Choroid plexus epithelial cell (primary cell): ENCODE measurements at regions not wholly inside any gene's neighbourhood (a gene's known extent, or its start where the extent isn't known, plus 50 kb on each side); places are given as distances from the start of the nearest gene placed in this dataset.
A peak's percentile ranks its signal among the peaks of the same experiment; 100 is the strongest.

Experiments used
- DNase-seq: peaks from one replicate; pipeline ENCODE4 v3.0.0-alpha.2; 2010; ENCODE audit warnings: low read depth
- H3K4me3 ChIP-seq: 2 replicates; pipeline ENCODE4 v1.5.1; 2011; ENCODE audit warnings: low read depth, mild to moderate bottlenecking, control low read depth, low read length, moderate library complexity
- CTCF ChIP-seq: conservative IDR thresholded peaks from 2 replicates; pipeline ENCODE4 v1.5.1; 2011; ENCODE audit warnings: low read depth, mild to moderate bottlenecking, control low read depth, inconsistent platforms, low read length, moderate library complexity

DNA sequence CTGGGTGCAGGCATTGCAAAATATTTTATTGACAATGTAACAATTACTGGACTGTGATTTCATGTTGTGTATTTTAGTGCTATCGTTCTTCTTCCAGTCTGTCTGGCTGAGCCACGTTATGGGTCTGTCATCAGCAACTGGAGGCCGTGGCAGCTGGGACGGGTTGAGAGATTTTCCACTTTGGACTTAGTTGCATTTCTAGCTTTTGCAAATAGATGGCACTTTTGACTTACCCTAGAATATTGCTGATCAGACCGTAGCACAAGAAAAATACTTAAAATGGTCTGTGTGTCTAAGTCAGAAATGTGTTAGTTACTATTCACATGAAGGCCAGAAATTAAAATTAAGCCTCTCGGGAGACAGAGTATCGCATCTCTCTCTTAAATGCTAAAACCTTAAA, 211.1 kb downstream of the TEX29 start:
- peak; percentile 20 for DNase-seq
- no peak overlapping the region for H3K4me3 ChIP-seq
- peak; percentile 7 for TF ChIP-seq CTCF

- TF ChIP-seq CTCF, result no peak
- DNase-seq, result no peak
- no peak overlapping the region for H3K4me3 ChIP-seq
Observed at GRCh38 chr13:111532111-111532510, 211.7 kb downstream of the TEX29 start.

DNA sequence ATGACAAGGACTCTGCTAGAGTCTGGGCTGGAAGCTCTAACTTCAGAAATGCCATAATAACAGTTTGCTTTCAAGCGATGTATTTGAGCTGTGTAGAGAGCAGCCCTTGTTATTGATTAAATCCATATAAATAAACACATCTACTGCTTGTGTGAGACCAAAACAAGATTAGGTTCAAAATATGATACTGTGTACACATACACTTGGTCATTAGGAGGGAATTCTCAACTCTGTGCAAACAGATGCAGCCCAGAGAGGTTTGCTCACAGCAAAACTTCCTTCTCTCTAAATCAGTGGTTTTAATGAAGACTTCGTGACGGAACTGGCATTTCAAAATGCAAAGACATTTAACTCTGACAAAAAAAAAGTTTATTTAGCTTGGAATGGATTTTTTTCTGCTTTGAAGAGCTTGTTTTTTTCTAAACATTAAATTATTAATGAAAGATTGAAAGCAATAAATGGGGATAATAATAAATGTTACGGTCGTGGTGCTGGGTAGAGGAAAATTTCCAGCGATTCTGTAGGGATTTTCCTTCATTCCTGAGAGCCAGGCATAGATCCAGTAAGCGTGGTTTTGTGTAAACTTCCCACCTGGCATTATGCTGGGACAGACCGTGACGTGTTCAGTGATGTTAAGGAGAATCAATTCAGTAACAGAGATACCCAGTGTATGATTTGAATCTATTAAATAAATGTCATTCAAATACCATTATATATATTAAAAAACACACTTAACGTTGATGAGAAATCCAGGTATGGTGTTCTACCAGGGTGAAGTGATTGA, 213.7 kb downstream of the TEX29 start:
- TF ChIP-seq CTCF, result no peak
- DNase-seq, result no peak
- no peak overlapping the region for H3K4me3 ChIP-seq

DNA sequence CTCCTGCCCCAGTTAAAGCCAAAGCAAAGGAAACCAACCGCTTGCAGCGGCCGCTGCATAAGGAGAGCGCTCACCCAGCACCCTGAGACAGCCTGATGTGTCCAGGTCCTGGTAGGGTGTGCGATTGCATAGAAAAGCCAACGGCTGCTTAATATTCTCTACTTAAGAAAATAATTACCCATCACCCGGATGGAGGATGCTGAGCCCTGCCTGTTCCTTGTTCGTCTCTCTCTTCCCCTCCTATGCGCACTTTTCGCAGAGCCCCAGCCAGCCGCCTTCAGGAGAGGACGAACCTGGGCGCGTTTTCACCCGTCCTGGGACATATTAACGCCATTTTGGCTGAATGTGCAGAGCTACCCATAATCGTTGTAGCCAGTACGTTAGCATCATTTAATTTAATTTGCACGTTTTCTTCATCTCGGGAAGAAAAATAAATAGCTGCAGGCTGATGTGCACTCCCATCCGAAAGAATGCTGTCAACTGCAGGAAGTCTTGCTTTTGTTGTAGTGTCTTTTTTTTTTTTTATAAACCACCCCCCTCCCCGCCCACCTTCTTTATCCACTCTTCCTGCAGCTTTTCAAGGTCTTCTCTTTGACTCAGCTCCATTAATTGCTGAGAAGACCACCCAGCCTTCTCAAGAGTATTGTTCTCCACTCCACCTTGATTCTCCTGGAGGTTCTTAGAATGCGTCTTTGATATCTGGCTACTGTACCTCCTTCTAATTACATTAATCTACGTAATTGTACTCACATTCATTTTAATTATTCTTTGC, 214.5 kb downstream of the TEX29 start:
- DNase-seq, result no peak
- TF ChIP-seq CTCF, result no peak
- no peak overlapping the region for H3K4me3 ChIP-seq

DNA sequence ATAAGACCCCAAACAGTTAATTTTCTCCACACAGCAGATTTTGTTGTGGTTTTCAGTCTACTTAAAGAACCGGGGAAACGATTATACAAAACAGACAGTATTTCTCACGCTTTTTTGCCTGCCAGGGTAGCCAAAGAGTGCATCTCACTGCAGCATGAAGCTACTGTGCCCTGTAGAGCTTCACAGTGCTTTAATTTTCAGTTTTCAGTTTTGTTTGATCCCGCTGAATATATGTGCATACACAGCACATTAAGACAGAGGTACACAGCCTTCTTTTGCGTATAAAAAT, 215.0 kb downstream of the TEX29 start:
- H3K4me3 ChIP-seq, result no peak overlapping the region
- TF ChIP-seq CTCF, result no peak
- no peak for DNase-seq

DNA sequence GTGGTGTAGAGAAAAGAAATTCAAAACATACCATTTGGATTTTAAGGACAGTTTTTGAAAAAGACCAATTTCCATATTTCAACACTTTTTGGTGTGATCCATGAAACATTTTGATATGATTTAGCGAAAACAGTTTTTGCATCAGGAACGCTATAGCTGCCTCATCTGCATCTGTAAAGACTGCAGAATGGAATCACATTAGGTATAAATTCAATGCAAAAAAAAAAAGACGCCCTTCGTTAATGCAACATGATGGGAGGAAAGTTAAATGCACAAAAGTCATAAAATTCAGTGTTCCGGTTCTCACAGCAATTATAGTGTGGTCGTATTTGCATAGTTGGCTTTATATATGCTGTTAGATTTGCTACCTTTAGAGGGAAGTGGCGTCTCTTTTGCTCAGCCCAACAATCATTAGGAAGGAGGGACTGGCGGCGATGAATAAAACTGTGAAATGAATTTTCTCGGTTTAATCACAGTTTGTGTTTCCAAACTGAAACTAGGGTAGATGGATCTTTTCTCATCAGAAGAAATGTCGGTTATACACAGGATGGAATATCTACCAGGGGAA, 215.7 kb downstream of the TEX29 start:
- no peak overlapping the region for H3K4me3 ChIP-seq
- no peak for TF ChIP-seq CTCF
- no peak for DNase-seq
